ENCODE measurements at regions not wholly inside any gene's neighbourhood (a gene's known extent, or its start where the extent isn't known, plus 50 kb on each side); places are given as distances from the start of the nearest gene placed in this dataset.

- Histone ChIP-seq H3K79me1 (replicated peaks; ENCODE audit: low read length, poor library complexity, severe bottlenecking) (no peaks in the 10 kb centered on the region), H4K91ac (ENCODE audit: low read length) (no peak overlapping the region), H2BK12ac (ENCODE audit: low read length in 2 of 2) (no peak overlapping the region), H3K4ac (ENCODE audit: low read depth in 1 of 2, low read length in 2 of 2) (no peak overlapping the region), H3K4me2 (ENCODE audit: low read length, poor library complexity, severe bottlenecking) (no peak overlapping the region), H2AFZ (ENCODE audit: low read depth, low read length) (no peak overlapping the region), H3K4me3 (ENCODE audit: insufficient read depth in 1 of 2, low read depth in 1 of 2, low read length in 2 of 2) (no peak overlapping the region), H3K4me1 (ENCODE audit: control insufficient read depth, insufficient read depth, low read depth, low read length) (no peaks in the 10 kb centered on the region), H2AK5ac (ENCODE audit: low read length, severe bottlenecking) (no peak overlapping the region), H3K9ac (ENCODE audit: low read length) (no peak overlapping the region), H2BK15ac (ENCODE audit: low read depth, poor library complexity, severe bottlenecking) (no peak overlapping the region), H3K23ac (ENCODE audit: low read length in 2 of 2) (no peak overlapping the region), H3K36me3 (ENCODE audit: control insufficient read depth in 1 of 2, insufficient read depth in 2 of 2, low read depth in 1 of 2, low read length in 2 of 2) (no peaks in the 10 kb centered on the region), H3K18ac (ENCODE audit: low read depth in 1 of 2, low read length in 2 of 2) (no peak overlapping the region), H4K8ac (ENCODE audit: low read length) (no peak overlapping the region), H3K14ac (ENCODE audit: low read length in 2 of 2) (no peak overlapping the region), H3K9me3 (ENCODE audit: control insufficient read depth, low read length) (no peaks in the 10 kb centered on the region), H3K27me3 (ENCODE audit: control insufficient read depth in 1 of 2, insufficient read depth in 1 of 2, low read length in 2 of 2) (no peaks in the 10 kb centered on the region), H3K27ac (ENCODE audit: low read length, poor library complexity, severe bottlenecking) (no peak overlapping the region), H2BK5ac (ENCODE audit: low read depth, low read length, poor library complexity, severe bottlenecking) (no peak overlapping the region), H2BK120ac (ENCODE audit: low read depth, low read length) (no peak overlapping the region)
- DNase-seq: no peak
- 78% methylated on average over 2 of the region's 2 CpGs for WGBS
Observed at GRCh38 chr2:125572660-125573059, 1083.3 kb upstream of the GYPC start.

GRCh38 chr2:125573432-125573831, 1082.5 kb upstream of the GYPC start:
- H3K4me1 ChIP-seq (ENCODE audit: control insufficient read depth, insufficient read depth, low read depth, low read length): no peaks in the 10 kb centered on the region
- H2AK5ac ChIP-seq (ENCODE audit: low read length, severe bottlenecking): no peak overlapping the region
- H3K9ac ChIP-seq (ENCODE audit: low read length): no peak overlapping the region
- H2BK120ac ChIP-seq (ENCODE audit: low read depth, low read length): no peak overlapping the region
- no peak overlapping the region for H3K27ac ChIP-seq (ENCODE audit: low read length, poor library complexity, severe bottlenecking)
- H2BK15ac ChIP-seq (ENCODE audit: low read depth, poor library complexity, severe bottlenecking): no peak overlapping the region
- no peak overlapping the region for H3K4me3 ChIP-seq (ENCODE audit: insufficient read depth in 1 of 2, low read depth in 1 of 2, low read length in 2 of 2)
- H2AFZ ChIP-seq (ENCODE audit: low read depth, low read length): no peak overlapping the region
- H3K36me3 ChIP-seq (ENCODE audit: control insufficient read depth in 1 of 2, insufficient read depth in 2 of 2, low read depth in 1 of 2, low read length in 2 of 2): no peaks in the 10 kb centered on the region
- no peak overlapping the region for H2BK5ac ChIP-seq (ENCODE audit: low read depth, low read length, poor library complexity, severe bottlenecking)
- H3K4ac ChIP-seq (ENCODE audit: low read depth in 1 of 2, low read length in 2 of 2): no peak overlapping the region
- H3K79me1 ChIP-seq (replicated peaks; ENCODE audit: low read length, poor library complexity, severe bottlenecking): no peaks in the 10 kb centered on the region
- no peak overlapping the region for H2BK12ac ChIP-seq (ENCODE audit: low read length in 2 of 2)
- WGBS: 82% methylated on average over 2 of the region's 2 CpGs
- no peak for DNase-seq
- H4K8ac ChIP-seq (ENCODE audit: low read length): no peak overlapping the region
- no peak overlapping the region for H4K91ac ChIP-seq (ENCODE audit: low read length)
- H3K14ac ChIP-seq (ENCODE audit: low read length in 2 of 2): no peak overlapping the region
- H3K9me3 ChIP-seq (ENCODE audit: control insufficient read depth, low read length): no peaks in the 10 kb centered on the region
- H3K4me2 ChIP-seq (ENCODE audit: low read length, poor library complexity, severe bottlenecking): no peak overlapping the region
- no peaks in the 10 kb centered on the region for H3K27me3 ChIP-seq (ENCODE audit: control insufficient read depth in 1 of 2, insufficient read depth in 1 of 2, low read length in 2 of 2)
- no peak overlapping the region for H3K18ac ChIP-seq (ENCODE audit: low read depth in 1 of 2, low read length in 2 of 2)
- no peak overlapping the region for H3K23ac ChIP-seq (ENCODE audit: low read length in 2 of 2)

- Histone ChIP-seq H3K4me3 (ENCODE audit: insufficient read depth in 1 of 2, low read depth in 1 of 2, low read length in 2 of 2) (no peak overlapping the region), H3K4me2 (ENCODE audit: low read length, poor library complexity, severe bottlenecking) (no peak overlapping the region), H4K91ac (ENCODE audit: low read length) (no peak overlapping the region), H3K9ac (ENCODE audit: low read length) (no peak overlapping the region), H3K14ac (ENCODE audit: low read length in 2 of 2) (no peak overlapping the region), H4K8ac (ENCODE audit: low read length) (no peak overlapping the region), H2BK120ac (ENCODE audit: low read depth, low read length) (no peak overlapping the region), H3K18ac (ENCODE audit: low read depth in 1 of 2, low read length in 2 of 2) (no peak overlapping the region), H3K4ac (ENCODE audit: low read depth in 1 of 2, low read length in 2 of 2) (no peak overlapping the region), H3K4me1 (ENCODE audit: control insufficient read depth, insufficient read depth, low read depth, low read length) (no peaks in the 10 kb centered on the region), H3K27me3 (ENCODE audit: control insufficient read depth in 1 of 2, insufficient read depth in 1 of 2, low read length in 2 of 2) (no peaks in the 10 kb centered on the region), H2AFZ (ENCODE audit: low read depth, low read length) (no peak overlapping the region), H3K79me1 (replicated peaks; ENCODE audit: low read length, poor library complexity, severe bottlenecking) (no peaks in the 10 kb centered on the region), H3K36me3 (ENCODE audit: control insufficient read depth in 1 of 2, insufficient read depth in 2 of 2, low read depth in 1 of 2, low read length in 2 of 2) (no peaks in the 10 kb centered on the region), H3K23ac (ENCODE audit: low read length in 2 of 2) (no peak overlapping the region), H2BK15ac (ENCODE audit: low read depth, poor library complexity, severe bottlenecking) (no peak overlapping the region), H3K27ac (ENCODE audit: low read length, poor library complexity, severe bottlenecking) (no peak overlapping the region), H3K9me3 (ENCODE audit: control insufficient read depth, low read length) (no peaks in the 10 kb centered on the region), H2BK12ac (ENCODE audit: low read length in 2 of 2) (no peak overlapping the region), H2BK5ac (ENCODE audit: low read depth, low read length, poor library complexity, severe bottlenecking) (no peak overlapping the region), H2AK5ac (ENCODE audit: low read length, severe bottlenecking) (no peak overlapping the region)
- 71% methylated on average over 3 of the region's 3 CpGs for WGBS
- no peak for DNase-seq
Observed at GRCh38 chr2:125576558-125576957, 1079.4 kb upstream of the GYPC start.

- H2BK12ac ChIP-seq (ENCODE audit: low read length in 2 of 2): no peak overlapping the region
- H3K23ac ChIP-seq (ENCODE audit: low read length in 2 of 2): no peak overlapping the region
- WGBS: 26% methylated on average over 4 of the region's 4 CpGs
- no peak for DNase-seq
- H2AFZ ChIP-seq (ENCODE audit: low read depth, low read length): no peak overlapping the region
- no peak overlapping the region for H4K8ac ChIP-seq (ENCODE audit: low read length)
- H3K27ac ChIP-seq (ENCODE audit: low read length, poor library complexity, severe bottlenecking): no peak overlapping the region
- H3K27me3 ChIP-seq (ENCODE audit: control insufficient read depth in 1 of 2, insufficient read depth in 1 of 2, low read length in 2 of 2): no peaks in the 10 kb centered on the region
- no peaks in the 10 kb centered on the region for H3K9me3 ChIP-seq (ENCODE audit: control insufficient read depth, low read length)
- H2BK120ac ChIP-seq (ENCODE audit: low read depth, low read length): no peak overlapping the region
- no peaks in the 10 kb centered on the region for H3K79me1 ChIP-seq (replicated peaks; ENCODE audit: low read length, poor library complexity, severe bottlenecking)
- no peaks in the 10 kb centered on the region for H3K36me3 ChIP-seq (ENCODE audit: control insufficient read depth in 1 of 2, insufficient read depth in 2 of 2, low read depth in 1 of 2, low read length in 2 of 2)
- H3K4ac ChIP-seq (ENCODE audit: low read depth in 1 of 2, low read length in 2 of 2): no peak overlapping the region
- H3K4me2 ChIP-seq (ENCODE audit: low read length, poor library complexity, severe bottlenecking): no peak overlapping the region
- H3K4me1 ChIP-seq (ENCODE audit: control insufficient read depth, insufficient read depth, low read depth, low read length): no peaks in the 10 kb centered on the region
- no peak overlapping the region for H3K14ac ChIP-seq (ENCODE audit: low read length in 2 of 2)
- no peak overlapping the region for H2BK15ac ChIP-seq (ENCODE audit: low read depth, poor library complexity, severe bottlenecking)
- H3K9ac ChIP-seq (ENCODE audit: low read length): no peak overlapping the region
- H2BK5ac ChIP-seq (ENCODE audit: low read depth, low read length, poor library complexity, severe bottlenecking): no peak overlapping the region
- H3K4me3 ChIP-seq (ENCODE audit: insufficient read depth in 1 of 2, low read depth in 1 of 2, low read length in 2 of 2): no peak overlapping the region
- no peak overlapping the region for H4K91ac ChIP-seq (ENCODE audit: low read length)
- H2AK5ac ChIP-seq (ENCODE audit: low read length, severe bottlenecking): no peak overlapping the region
- H3K18ac ChIP-seq (ENCODE audit: low read depth in 1 of 2, low read length in 2 of 2): no peak overlapping the region
Observed at GRCh38 chr2:125581557-125581956, 1074.4 kb upstream of the GYPC start.
